ENCODE measurements at regions not wholly inside any gene's neighbourhood (a gene's known extent, or its start where the extent isn't known, plus 50 kb on each side); places are given as distances from the start of the nearest gene placed in this dataset.

DNA sequence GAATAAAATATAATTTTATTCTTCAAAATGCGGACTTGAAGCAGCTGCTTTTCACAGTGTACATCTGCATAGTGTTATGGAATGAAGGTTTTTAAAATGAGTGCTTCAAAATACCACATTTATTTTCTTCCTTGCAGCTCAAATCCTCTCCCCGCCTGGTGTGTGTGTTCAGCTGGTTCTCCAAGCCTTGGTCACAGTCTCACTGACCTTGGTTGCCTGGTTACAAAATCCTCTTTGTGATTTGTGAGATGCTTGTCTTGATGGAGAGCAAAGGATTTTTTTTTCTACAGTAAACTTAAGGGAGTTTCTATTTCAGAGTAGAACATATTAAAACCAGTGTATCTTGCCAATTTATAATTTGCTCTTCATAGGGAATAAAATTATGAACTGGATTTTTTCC, 139.2 kb downstream of the PCDH18 start:
- TF ChIP-seq, protein P1, sequence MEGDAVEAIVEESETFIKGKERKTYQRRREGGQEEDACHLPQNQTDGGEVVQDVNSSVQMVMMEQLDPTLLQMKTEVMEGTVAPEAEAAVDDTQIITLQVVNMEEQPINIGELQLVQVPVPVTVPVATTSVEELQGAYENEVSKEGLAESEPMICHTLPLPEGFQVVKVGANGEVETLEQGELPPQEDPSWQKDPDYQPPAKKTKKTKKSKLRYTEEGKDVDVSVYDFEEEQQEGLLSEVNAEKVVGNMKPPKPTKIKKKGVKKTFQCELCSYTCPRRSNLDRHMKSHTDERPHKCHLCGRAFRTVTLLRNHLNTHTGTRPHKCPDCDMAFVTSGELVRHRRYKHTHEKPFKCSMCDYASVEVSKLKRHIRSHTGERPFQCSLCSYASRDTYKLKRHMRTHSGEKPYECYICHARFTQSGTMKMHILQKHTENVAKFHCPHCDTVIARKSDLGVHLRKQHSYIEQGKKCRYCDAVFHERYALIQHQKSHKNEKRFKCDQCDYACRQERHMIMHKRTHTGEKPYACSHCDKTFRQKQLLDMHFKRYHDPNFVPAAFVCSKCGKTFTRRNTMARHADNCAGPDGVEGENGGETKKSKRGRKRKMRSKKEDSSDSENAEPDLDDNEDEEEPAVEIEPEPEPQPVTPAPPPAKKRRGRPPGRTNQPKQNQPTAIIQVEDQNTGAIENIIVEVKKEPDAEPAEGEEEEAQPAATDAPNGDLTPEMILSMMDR (IDR thresholded peaks at IDR 0.05), result no peak
- no peak for TF ChIP-seq EZH2phosphoT487 (IDR thresholded peaks at IDR 0.05)
